ENCODE measurements at regions not wholly inside any gene's neighbourhood (a gene's known extent, or its start where the extent isn't known, plus 50 kb on each side); places are given as distances from the start of the nearest gene placed in this dataset.

- no peak for DNase-seq (ENCODE audit: low read depth in 2 of 2)
These were observed 193.7 kb downstream of the PTPN20 start for GRCh38 chr10:47104786-47105385.

- DNase-seq (ENCODE audit: low read depth in 2 of 2) = no peak
These were observed 192.8 kb upstream of the GDF10 start for GRCh38 chr10:47107007-47107747.

- DNase-seq (ENCODE audit: low read depth in 2 of 2) = no peak
These were observed 190.1 kb upstream of the GDF10 start for GRCh38 chr10:47109906-47110305.

- no peak for DNase-seq (ENCODE audit: low read depth in 2 of 2)
These were observed 188.6 kb upstream of the GDF10 start for GRCh38 chr10:47111329-47111862.

GRCh38 chr10:47112612-47113011 lies 187.4 kb upstream of the GDF10 start:
- no peak for DNase-seq (ENCODE audit: low read depth in 2 of 2)

GRCh38 chr10:47113907-47114500 lies 186.0 kb upstream of the GDF10 start:
- DNase-seq (ENCODE audit: low read depth in 2 of 2) = no peak

GRCh38 chr10:47114680-47115186 lies 185.3 kb upstream of the GDF10 start:
- DNase-seq (ENCODE audit: low read depth in 2 of 2) = no peak

- DNase-seq (ENCODE audit: low read depth in 2 of 2) = no peak
These were observed 184.7 kb upstream of the GDF10 start for GRCh38 chr10:47115322-47115721.

GRCh38 chr10:47116445-47116844 lies 183.6 kb upstream of the GDF10 start:
- no peak for DNase-seq (ENCODE audit: low read depth in 2 of 2)

- no peak for DNase-seq (ENCODE audit: low read depth in 2 of 2)
These were observed 181.7 kb upstream of the GDF10 start for GRCh38 chr10:47118326-47118725.

- no peak for DNase-seq (ENCODE audit: low read depth in 2 of 2)
These were observed 178.7 kb upstream of the GDF10 start for GRCh38 chr10:47121336-47121735.

- no peak for DNase-seq (ENCODE audit: low read depth in 2 of 2)
These were observed 176.2 kb upstream of the GDF10 start for GRCh38 chr10:47123716-47124288.

GRCh38 chr10:47127188-47127785 lies 172.7 kb upstream of the GDF10 start:
- no peak for DNase-seq (ENCODE audit: low read depth in 2 of 2)

- DNase-seq (ENCODE audit: low read depth in 2 of 2) = no peak
These were observed 169.5 kb upstream of the GDF10 start for GRCh38 chr10:47130491-47130890.

- no peak for DNase-seq (ENCODE audit: low read depth in 2 of 2)
These were observed 166.0 kb upstream of the GDF10 start for GRCh38 chr10:47133871-47134570.

GRCh38 chr10:47136866-47137265 lies 163.1 kb upstream of the GDF10 start:
- DNase-seq (ENCODE audit: low read depth in 2 of 2) = no peak

GRCh38 chr10:47137311-47137851 lies 162.6 kb upstream of the GDF10 start:
- no peak for DNase-seq (ENCODE audit: low read depth in 2 of 2)

GRCh38 chr10:47139121-47139520 lies 160.9 kb upstream of the GDF10 start:
- no peak for DNase-seq (ENCODE audit: low read depth in 2 of 2)

GRCh38 chr10:47140761-47141348 lies 159.1 kb upstream of the GDF10 start:
- no peak for DNase-seq (ENCODE audit: low read depth in 2 of 2)

GRCh38 chr10:47141349-47141748 lies 158.6 kb upstream of the GDF10 start:
- no peak for DNase-seq (ENCODE audit: low read depth in 2 of 2)

- no peak for DNase-seq (ENCODE audit: low read depth in 2 of 2)
These were observed 156.9 kb upstream of the GDF10 start for GRCh38 chr10:47143072-47143471.

All from stimulated activated CD8-positive, alpha-beta memory T cell treated with anti-CD3 and anti-CD28 coated beads, Interleukin-15, amount 100 ng/mL, for 48 hours (primary cell).